RWPE2 (cell line): ENCODE measurements at regions not wholly inside any gene's neighbourhood (a gene's known extent, or its start where the extent isn't known, plus 50 kb on each side); places are given as distances from the start of the nearest gene placed in this dataset.

Experiments
- ATAC-seq: fragments of 200-7000 bp; cut with Tn5 transposase; 3 replicates; pipeline ENCODE4 v1.9.1; 2021; ENCODE audit warnings: low read depth
- DNase-seq: peaks from one replicate; pipeline ENCODE4 v3.0.0-alpha.2; 2020; ENCODE audit warnings: low spot score
- H3K27ac ChIP-seq: fragments of 450-650 bp; 2 replicates; pipeline ENCODE4 v1.5.1; 2017; ENCODE audit warnings: mild to moderate bottlenecking; ENCODE audit not compliant: poor library complexity, severe bottlenecking
- H3K27me3 ChIP-seq: fragments of 250-450 bp; sonication (Bioruptor Pico); 2 replicates; pipeline ENCODE4 v1.5.1; 2021; ENCODE audit warnings: mild to moderate bottlenecking, moderate library complexity; ENCODE audit not compliant: insufficient read depth, poor library complexity, severe bottlenecking
- H3K36me3 ChIP-seq: fragments of 250-450 bp; sonication (Bioruptor Pico); 2 replicates; pipeline ENCODE4 v1.5.1; 2020; ENCODE audit warnings: low read depth, mild to moderate bottlenecking, moderate library complexity
- H3K4me1 ChIP-seq: fragments of 250-450 bp; sonication (Bioruptor Pico); 2 replicates; pipeline ENCODE4 v1.5.1; 2021; ENCODE audit warnings: mild to moderate bottlenecking, moderate library complexity; ENCODE audit not compliant: insufficient read depth, poor library complexity, severe bottlenecking
- H3K4me3 ChIP-seq: fragments of 250-450 bp; sonication (Bioruptor Pico); 2 replicates; pipeline ENCODE4 v1.5.1; 2021; ENCODE audit warnings: mild to moderate bottlenecking, moderate library complexity; ENCODE audit not compliant: severe bottlenecking
- H3K9me3 ChIP-seq: fragments of 250-450 bp; sonication (Bioruptor Pico); 2 replicates; pipeline ENCODE4 v1.5.1; 2021; ENCODE audit warnings: mild to moderate bottlenecking, moderate library complexity; ENCODE audit not compliant: severe bottlenecking
- CTCF ChIP-seq: fragments of 450-650 bp; IDR thresholded peaks from one replicate; pipeline ENCODE4 v1.5.1; 2017; ENCODE audit warnings: mild to moderate bottlenecking, moderate library complexity; ENCODE audit not compliant: poor library complexity, severe bottlenecking

- H3K9me3 ChIP-seq: no peaks in the 10 kb centered on the region
- H3K27ac ChIP-seq: no peak overlapping the region
- DNase-seq: no peak
- ATAC-seq: no peak
- H3K4me3 ChIP-seq: no peak overlapping the region
- H3K27me3 ChIP-seq: no peaks in the 10 kb centered on the region
- no peak for TF ChIP-seq CTCF
- no peaks in the 10 kb centered on the region for H3K4me1 ChIP-seq
- no peaks in the 10 kb centered on the region for H3K36me3 ChIP-seq
Measured at GRCh38 chr12:105861227-105861626, 277.5 kb downstream of the NUAK1 start.

GRCh38 chr12:105862163-105862821 is 276.5 kb downstream of the NUAK1 start:
- no peaks in the 10 kb centered on the region for H3K36me3 ChIP-seq
- TF ChIP-seq CTCF: no peak
- no peaks in the 10 kb centered on the region for H3K4me1 ChIP-seq
- H3K27ac ChIP-seq: no peak overlapping the region
- ATAC-seq (no peak), DNase-seq (no peak)
- no peaks in the 10 kb centered on the region for H3K9me3 ChIP-seq
- no peak overlapping the region for H3K4me3 ChIP-seq
- H3K27me3 ChIP-seq: no peaks in the 10 kb centered on the region

- no peak for DNase-seq
- Histone ChIP-seq H3K4me3 (no peak overlapping the region), H3K9me3 (no peaks in the 10 kb centered on the region), H3K4me1 (no peaks in the 10 kb centered on the region), H3K27me3 (no peaks in the 10 kb centered on the region), H3K36me3 (no peaks in the 10 kb centered on the region), H3K27ac (no peak overlapping the region)
- ATAC-seq: no peak
- no peak for TF ChIP-seq CTCF
Measured at GRCh38 chr12:105864316-105864715, 274.4 kb downstream of the NUAK1 start.

- DNase-seq (no peak), ATAC-seq (no peak)
- Histone ChIP-seq H3K36me3 (no peaks in the 10 kb centered on the region), H3K9me3 (no peaks in the 10 kb centered on the region), H3K4me1 (no peaks in the 10 kb centered on the region), H3K27me3 (no peaks in the 10 kb centered on the region), H3K27ac (no peak overlapping the region), H3K4me3 (no peak overlapping the region)
- TF ChIP-seq CTCF: no peak
Measured at GRCh38 chr12:105864901-105865300, 273.9 kb downstream of the NUAK1 start.

- TF ChIP-seq CTCF: no peak
- no peaks in the 10 kb centered on the region for H3K36me3 ChIP-seq
- no peaks in the 10 kb centered on the region for H3K9me3 ChIP-seq
- H3K27ac ChIP-seq: no peak overlapping the region
- no peak for DNase-seq
- H3K4me3 ChIP-seq: no peak overlapping the region
- no peaks in the 10 kb centered on the region for H3K27me3 ChIP-seq
- H3K4me1 ChIP-seq: no peaks in the 10 kb centered on the region
- no peak for ATAC-seq
Measured at GRCh38 chr12:105865886-105866285, 272.9 kb downstream of the NUAK1 start.
